ENCODE measurements at regions not wholly inside any gene's neighbourhood (a gene's known extent, or its start where the extent isn't known, plus 50 kb on each side); places are given as distances from the start of the nearest gene placed in this dataset.

- no peak for TF ChIP-seq RFX5 (IDR thresholded peaks at IDR 0.05)
- TF ChIP-seq POLR2A (IDR thresholded peaks at IDR 0.05; ENCODE audit: low read length): no peak
- TF ChIP-seq CTCF (IDR thresholded peaks at IDR 0.05): no peak
These were observed 73.9 kb upstream of the ARMC3 start for GRCh38 chr10:22853906-22854447.

All from A549 (cell line).